Nephron (organoid): ENCODE measurements at regions not wholly inside any gene's neighbourhood (a gene's known extent, or its start where the extent isn't known, plus 50 kb on each side); places are given as distances from the start of the nearest gene placed in this dataset.

Experiments used
- H3K27ac Mint-ChIP-seq, 3 experiments: 2 replicates each; pipeline ENCODE4 v1.8.0; 2020; ENCODE audit warnings: mixed read lengths in 3 of 3, mild to moderate bottlenecking in 2 of 3, moderate library complexity in 1 of 3
- H3K27me3 Mint-ChIP-seq: 2 replicates; pipeline ENCODE4 v1.8.0; 2021; ENCODE audit warnings: low read depth, mild to moderate bottlenecking, moderate library complexity, mixed read lengths
- H3K36me3 Mint-ChIP-seq: 2 replicates; pipeline ENCODE4 v1.8.0; 2020; ENCODE audit warnings: low read depth, mixed read lengths
- H3K4me1 Mint-ChIP-seq: 2 replicates; pipeline ENCODE4 v1.8.0; 2020; ENCODE audit warnings: mixed read lengths
- H3K4me3 Mint-ChIP-seq, 3 experiments: 2 replicates each; pipeline ENCODE4 v1.8.0; 2020; ENCODE audit warnings: mild to moderate bottlenecking in 3 of 3, mixed read lengths in 3 of 3, moderate library complexity in 2 of 3
- H3K9me3 Mint-ChIP-seq: 2 replicates; pipeline ENCODE4 v1.8.0; 2020; ENCODE audit warnings: mixed read lengths
- TF ChIP-seq, protein P1 (sequence below), 3 experiments: fragments of 200-600 bp; sonication (generic); IDR thresholded peaks; one replicate each; pipeline ENCODE4 v1.5.0; 2021; ENCODE audit warnings: antibody characterized with exemption in 3 of 3; ENCODE audit not compliant: unreplicated experiment in 3 of 3

DNA sequence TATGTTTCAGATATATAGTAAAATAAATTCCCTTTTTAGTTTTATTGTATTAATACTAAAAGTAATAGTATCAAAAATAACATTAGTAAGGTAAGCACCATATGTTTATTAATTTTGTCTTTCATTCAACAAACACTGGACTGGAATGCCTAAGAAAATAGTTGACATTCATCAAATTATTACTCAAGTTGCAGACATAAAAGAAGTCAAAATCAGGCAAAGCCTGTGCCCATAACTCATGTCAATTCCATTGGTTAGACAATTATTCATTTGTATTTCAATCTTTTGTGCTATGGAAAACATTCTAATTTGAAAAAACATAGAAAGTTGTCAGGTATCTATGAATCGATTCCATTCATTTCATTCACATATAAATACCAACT lies 158.9 kb downstream of the CEMIP2 start:
- TF ChIP-seq, protein P1, sequence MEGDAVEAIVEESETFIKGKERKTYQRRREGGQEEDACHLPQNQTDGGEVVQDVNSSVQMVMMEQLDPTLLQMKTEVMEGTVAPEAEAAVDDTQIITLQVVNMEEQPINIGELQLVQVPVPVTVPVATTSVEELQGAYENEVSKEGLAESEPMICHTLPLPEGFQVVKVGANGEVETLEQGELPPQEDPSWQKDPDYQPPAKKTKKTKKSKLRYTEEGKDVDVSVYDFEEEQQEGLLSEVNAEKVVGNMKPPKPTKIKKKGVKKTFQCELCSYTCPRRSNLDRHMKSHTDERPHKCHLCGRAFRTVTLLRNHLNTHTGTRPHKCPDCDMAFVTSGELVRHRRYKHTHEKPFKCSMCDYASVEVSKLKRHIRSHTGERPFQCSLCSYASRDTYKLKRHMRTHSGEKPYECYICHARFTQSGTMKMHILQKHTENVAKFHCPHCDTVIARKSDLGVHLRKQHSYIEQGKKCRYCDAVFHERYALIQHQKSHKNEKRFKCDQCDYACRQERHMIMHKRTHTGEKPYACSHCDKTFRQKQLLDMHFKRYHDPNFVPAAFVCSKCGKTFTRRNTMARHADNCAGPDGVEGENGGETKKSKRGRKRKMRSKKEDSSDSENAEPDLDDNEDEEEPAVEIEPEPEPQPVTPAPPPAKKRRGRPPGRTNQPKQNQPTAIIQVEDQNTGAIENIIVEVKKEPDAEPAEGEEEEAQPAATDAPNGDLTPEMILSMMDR (IDR thresholded peaks at IDR 0.05; ENCODE audit: unreplicated experiment in 3 of 3): no peak
- Mint-ChIP-seq H3K27ac (no peak overlapping the region), H3K4me1 (no peaks in the 10 kb centered on the region), H3K4me3 (no peak overlapping the region), H3K9me3 (peaks cover 6% of the 10 kb centered on the region), H3K27me3 (no peaks in the 10 kb centered on the region), H3K36me3 (no peaks in the 10 kb centered on the region)

DNA sequence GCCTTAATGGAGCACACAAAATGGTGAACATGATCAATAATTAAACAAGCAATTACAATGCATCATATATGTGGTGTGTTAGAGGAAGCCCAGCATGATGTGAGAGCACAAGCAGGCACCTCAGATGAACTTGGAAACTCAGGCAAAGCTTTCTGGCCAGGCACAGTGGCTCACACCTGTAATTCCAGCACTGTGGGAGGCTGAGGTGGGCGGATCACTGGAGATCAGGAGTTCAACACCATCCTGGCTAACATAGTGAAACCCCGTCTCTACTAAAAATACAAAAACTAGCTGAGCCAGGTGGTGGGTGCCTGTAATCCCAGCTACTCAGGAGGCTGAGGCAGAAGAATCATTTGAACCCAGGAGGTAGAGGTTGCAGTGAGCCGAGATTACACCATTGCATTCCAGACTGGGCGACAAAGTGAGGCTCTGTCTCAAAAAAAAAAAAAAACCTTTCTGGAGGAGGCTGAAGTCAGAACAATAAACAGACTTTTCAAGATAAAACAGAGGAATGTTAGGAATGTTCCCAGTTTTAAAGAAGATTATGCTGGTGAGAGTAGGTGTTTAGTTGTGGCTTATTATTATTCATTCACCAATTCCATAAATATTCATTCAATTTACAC lies 159.4 kb downstream of the CEMIP2 start:
- H3K27me3 Mint-ChIP-seq: no peaks in the 10 kb centered on the region
- H3K9me3 Mint-ChIP-seq: peaks cover 6% of the 10 kb centered on the region
- no peak overlapping the region for H3K27ac Mint-ChIP-seq
- TF ChIP-seq, protein P1 (IDR thresholded peaks at IDR 0.05; ENCODE audit: unreplicated experiment in 3 of 3): no peak
- no peak overlapping the region for H3K4me3 Mint-ChIP-seq
- no peaks in the 10 kb centered on the region for H3K36me3 Mint-ChIP-seq
- H3K4me1 Mint-ChIP-seq: no peaks in the 10 kb centered on the region

DNA sequence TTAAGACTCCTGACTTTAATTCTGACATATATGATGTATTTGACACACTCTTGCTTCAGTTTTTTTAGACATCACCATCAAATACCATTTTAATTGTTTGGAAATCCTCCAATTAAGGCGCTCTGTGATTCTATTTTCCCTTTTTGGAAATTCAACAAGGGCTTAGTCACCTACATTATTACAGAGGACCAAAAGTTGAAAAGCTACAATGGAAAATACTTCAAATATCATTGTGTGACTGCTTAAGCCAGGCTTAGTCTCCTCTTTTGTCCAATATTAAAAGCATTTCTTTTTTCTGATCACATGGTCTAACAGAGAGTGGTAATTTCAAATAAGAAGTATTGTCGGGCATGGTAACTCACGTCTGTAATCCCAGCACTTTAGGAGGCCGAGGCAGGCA lies 160.3 kb downstream of the CEMIP2 start:
- no peak overlapping the region for H3K27ac Mint-ChIP-seq
- no peak overlapping the region for H3K4me3 Mint-ChIP-seq
- TF ChIP-seq, protein P1 (IDR thresholded peaks at IDR 0.05; ENCODE audit: unreplicated experiment in 3 of 3): no peak
- no peaks in the 10 kb centered on the region for H3K36me3 Mint-ChIP-seq
- peaks cover 6% of the 10 kb centered on the region for H3K9me3 Mint-ChIP-seq
- no peaks in the 10 kb centered on the region for H3K4me1 Mint-ChIP-seq
- no peaks in the 10 kb centered on the region for H3K27me3 Mint-ChIP-seq

DNA sequence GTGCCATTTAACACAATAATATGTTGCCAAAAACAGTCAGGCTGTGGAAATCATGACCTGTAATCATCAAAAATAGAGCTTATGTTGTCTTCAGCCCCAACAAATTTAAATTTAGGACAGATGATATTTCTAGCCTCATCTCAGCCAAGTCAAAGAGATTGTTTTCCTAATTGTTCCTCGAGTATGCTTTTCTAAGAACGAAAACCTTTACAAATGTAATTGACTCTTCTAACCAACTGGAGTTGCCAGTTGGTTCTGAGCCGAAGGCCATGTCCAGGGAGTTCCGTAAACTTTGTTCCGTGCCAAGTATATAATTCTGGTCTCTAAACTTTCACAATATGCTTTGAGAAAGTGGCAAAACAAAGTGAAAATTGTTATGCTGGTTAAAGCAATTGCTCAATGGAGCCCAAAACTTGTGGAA lies 160.8 kb downstream of the CEMIP2 start:
- no peaks in the 10 kb centered on the region for H3K4me1 Mint-ChIP-seq
- no peaks in the 10 kb centered on the region for H3K27me3 Mint-ChIP-seq
- H3K9me3 Mint-ChIP-seq: peaks cover 6% of the 10 kb centered on the region
- no peak overlapping the region for H3K27ac Mint-ChIP-seq
- no peak overlapping the region for H3K4me3 Mint-ChIP-seq
- TF ChIP-seq, protein P1 (IDR thresholded peaks at IDR 0.05; ENCODE audit: unreplicated experiment in 3 of 3): no peak
- no peaks in the 10 kb centered on the region for H3K36me3 Mint-ChIP-seq

DNA sequence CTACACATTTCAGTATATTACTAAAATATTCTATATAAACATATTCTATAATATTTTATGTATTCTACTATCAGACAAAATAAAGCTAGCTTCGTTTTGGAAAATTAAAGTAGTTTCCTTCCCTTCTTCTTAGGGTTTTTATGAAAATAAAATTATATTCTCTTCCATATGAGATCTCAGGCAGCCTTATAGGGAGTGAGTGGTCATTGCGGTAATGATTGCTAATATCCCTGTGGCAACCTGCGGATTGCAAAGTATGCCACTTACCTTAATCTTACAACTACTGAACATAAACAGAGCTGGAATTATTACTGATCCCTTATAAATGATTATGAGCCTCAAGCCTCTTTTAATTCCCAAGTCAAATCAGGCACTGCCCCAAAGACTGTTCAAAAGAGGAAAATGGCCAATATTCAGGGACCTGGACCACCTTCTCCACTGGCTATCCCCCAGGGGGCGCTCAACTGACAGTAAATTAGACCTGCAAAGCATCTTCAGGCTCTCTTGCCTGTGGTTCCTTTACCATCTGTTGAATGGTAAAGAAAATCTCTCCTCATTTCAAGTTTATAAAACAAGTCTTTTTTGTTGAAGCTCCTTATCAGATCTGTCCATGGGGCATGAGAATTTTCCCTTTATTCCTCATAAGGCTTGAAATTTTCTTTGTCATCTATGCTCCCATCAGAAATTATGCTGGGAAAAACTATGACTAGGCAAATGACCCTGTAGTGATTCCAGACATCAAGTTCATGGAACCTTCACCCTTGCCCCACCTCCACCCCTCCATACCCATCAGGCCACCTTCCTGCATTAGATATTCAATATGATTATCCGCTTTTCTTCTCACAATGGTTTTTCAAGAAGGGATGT lies 163.9 kb downstream of the CEMIP2 start:
- H3K27me3 Mint-ChIP-seq: no peaks in the 10 kb centered on the region
- no peak overlapping the region for H3K27ac Mint-ChIP-seq
- H3K4me3 Mint-ChIP-seq: no peak overlapping the region
- H3K4me1 Mint-ChIP-seq: no peaks in the 10 kb centered on the region
- TF ChIP-seq, protein P1 (IDR thresholded peaks at IDR 0.05; ENCODE audit: unreplicated experiment in 3 of 3): peak; percentile 71 to 75 (median 75)
- H3K36me3 Mint-ChIP-seq: no peaks in the 10 kb centered on the region
- H3K9me3 Mint-ChIP-seq: no peaks in the 10 kb centered on the region
